Fibroblast of the aortic adventitia (primary cell): ENCODE measurements at regions not wholly inside any gene's neighbourhood (a gene's known extent, or its start where the extent isn't known, plus 50 kb on each side); places are given as distances from the start of the nearest gene placed in this dataset.
"Not testable (repeated sequence)": the region's sequence is repeated elsewhere in the genome, so short reads cannot be mapped to it uniquely, and the experiment has no call there.

Experiments
- DNase-seq: peaks from one replicate; pipeline ENCODE4 v3.0.0-alpha.2; 2010; ENCODE audit warnings: low read depth
- H3K4me3 ChIP-seq: 2 replicates; pipeline ENCODE4 v1.5.1; 2011; ENCODE audit warnings: low read depth, mild to moderate bottlenecking, control low read depth, low read length, moderate library complexity
- TF ChIP-seq, protein P1 (sequence below): IDR thresholded peaks from 2 replicates; pipeline ENCODE4 v1.5.1; 2011; ENCODE audit warnings: mild to moderate bottlenecking, low read length, control low read depth, inconsistent platforms; ENCODE audit not compliant: insufficient read depth

DNA sequence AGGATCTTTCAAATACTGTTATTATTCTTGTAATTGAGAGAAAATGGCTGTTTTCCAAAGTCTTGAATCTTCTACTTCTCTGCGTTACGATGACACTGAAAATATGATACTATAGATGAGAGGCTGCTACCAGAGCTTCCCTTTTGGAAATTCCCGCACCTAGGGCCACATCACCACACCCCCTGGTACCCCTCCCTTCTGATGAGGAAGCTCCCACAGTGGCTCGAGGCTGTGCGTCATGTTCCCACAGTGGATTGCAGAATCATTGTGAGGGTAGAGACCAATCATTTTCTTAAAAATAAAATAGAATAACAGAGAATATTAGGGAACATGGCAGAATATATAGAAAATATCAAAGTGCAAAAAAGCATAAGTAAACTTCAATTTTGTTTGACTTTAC lies 268.9 kb upstream of the SMIM21 start:
- no peak overlapping the region for H3K4me3 ChIP-seq
- DNase-seq: no peak
- TF ChIP-seq, protein P1, sequence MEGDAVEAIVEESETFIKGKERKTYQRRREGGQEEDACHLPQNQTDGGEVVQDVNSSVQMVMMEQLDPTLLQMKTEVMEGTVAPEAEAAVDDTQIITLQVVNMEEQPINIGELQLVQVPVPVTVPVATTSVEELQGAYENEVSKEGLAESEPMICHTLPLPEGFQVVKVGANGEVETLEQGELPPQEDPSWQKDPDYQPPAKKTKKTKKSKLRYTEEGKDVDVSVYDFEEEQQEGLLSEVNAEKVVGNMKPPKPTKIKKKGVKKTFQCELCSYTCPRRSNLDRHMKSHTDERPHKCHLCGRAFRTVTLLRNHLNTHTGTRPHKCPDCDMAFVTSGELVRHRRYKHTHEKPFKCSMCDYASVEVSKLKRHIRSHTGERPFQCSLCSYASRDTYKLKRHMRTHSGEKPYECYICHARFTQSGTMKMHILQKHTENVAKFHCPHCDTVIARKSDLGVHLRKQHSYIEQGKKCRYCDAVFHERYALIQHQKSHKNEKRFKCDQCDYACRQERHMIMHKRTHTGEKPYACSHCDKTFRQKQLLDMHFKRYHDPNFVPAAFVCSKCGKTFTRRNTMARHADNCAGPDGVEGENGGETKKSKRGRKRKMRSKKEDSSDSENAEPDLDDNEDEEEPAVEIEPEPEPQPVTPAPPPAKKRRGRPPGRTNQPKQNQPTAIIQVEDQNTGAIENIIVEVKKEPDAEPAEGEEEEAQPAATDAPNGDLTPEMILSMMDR: no peak

DNA sequence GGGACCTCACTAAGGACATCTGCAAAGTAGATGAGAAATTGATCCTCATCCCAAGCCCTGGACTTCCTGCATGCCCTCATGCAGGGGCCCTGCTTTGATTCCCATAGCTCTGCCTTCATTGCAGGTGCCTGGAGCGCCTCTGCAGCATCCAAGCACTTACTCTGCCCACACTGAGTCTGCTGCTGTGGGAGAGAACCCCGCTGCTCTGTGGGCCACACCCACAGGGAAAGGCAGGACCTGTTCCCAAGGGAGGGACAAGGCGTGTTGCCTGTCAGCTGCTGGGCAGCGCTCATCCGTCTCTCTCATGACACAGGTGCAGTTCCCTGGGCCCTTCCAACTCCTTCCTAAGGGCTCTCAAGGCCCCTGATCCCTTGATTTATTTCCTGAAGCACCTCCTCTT lies 266.8 kb upstream of the SMIM21 start:
- no peak for DNase-seq
- TF ChIP-seq, protein P1: no peak

DNA sequence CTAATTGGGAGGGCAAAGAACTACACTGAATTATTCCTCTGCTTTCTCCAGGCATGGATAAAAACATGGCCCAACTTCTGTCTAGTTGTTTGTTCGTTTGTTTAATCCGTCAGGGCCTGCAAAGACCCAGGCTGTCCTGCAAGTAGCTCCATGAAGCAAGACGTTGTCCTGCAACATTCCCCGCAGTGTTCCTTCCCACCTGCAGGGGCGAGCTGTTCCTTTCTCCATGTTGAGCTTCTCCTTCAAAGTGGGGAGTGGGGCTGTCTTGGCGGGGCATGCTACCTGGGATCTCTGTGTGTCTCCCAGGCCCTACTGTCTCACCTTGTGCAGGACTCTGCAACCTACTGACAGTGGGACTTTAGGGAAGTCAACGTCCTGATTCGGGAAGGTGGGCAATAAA lies 264.0 kb upstream of the SMIM21 start:
- TF ChIP-seq, protein P1: no peak
- DNase-seq: no peak
- H3K4me3 ChIP-seq: no peak overlapping the region

More for the DNA sequence above, 266.8 kb upstream of the SMIM21 start:
- H3K4me3 ChIP-seq: no peak overlapping the region

DNA sequence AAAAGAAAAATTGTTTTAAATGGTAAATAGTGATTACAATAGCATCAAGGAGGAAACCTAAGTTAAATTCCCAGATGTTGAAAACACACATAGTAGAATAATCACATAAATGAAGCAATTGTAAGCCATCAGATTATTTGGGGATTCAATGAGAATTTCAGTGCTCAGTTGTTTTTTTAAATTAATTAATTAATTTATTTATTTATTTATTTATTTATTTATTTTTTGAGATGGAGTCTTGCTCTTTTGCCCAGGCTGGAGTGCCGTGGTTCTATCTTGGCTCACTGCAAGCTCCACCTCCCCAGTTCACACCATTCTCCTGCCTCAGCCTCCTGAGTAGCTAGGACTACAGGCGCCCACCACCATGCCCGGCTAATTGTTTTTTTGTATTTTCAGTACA lies 262.8 kb upstream of the SMIM21 start:
- H3K4me3 ChIP-seq, DNase-seq: not testable (repeated sequence)

DNA sequence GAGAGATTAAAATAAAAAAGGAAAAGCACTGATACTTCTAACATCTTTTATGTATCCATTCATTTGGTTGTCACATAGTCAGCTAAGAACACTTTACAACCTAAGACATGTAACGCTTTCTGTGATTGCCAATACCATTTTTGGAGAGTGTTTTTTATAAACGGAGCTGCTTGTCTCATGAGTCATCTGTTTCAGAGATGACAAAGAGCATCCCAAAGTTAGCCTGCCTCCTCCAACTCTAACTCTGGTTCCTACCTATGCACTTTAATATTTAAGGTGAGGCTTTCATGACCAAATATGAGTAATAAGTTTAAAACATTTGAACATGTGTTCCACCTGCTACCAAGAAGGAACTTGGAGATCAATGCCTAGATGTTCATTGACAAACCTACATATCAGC lies 260.1 kb upstream of the SMIM21 start:
- no peak for DNase-seq
- TF ChIP-seq, protein P1: no peak

DNA sequence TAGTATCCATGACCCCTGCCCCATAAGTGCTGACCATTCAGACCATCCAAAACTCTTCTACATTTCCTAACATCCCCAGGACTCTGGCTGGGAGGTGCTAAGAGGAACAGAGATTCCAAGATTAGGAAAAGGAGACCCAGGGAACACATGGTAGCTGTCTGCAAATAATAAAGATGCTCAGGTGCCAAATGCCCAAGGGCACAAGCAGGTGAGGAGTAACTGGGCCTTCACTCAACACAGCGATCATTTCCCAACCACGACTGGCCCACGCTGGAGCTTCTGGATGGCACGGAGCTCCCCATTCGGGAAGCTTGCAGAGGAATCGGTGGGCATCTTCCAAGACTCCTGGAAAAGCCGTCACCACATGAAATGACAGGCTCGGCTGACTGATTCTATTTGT lies 255.9 kb upstream of the SMIM21 start:
- DNase-seq: no peak
- H3K4me3 ChIP-seq: no peak overlapping the region

More for the DNA sequence above, 260.1 kb upstream of the SMIM21 start:
- no peak overlapping the region for H3K4me3 ChIP-seq

DNA sequence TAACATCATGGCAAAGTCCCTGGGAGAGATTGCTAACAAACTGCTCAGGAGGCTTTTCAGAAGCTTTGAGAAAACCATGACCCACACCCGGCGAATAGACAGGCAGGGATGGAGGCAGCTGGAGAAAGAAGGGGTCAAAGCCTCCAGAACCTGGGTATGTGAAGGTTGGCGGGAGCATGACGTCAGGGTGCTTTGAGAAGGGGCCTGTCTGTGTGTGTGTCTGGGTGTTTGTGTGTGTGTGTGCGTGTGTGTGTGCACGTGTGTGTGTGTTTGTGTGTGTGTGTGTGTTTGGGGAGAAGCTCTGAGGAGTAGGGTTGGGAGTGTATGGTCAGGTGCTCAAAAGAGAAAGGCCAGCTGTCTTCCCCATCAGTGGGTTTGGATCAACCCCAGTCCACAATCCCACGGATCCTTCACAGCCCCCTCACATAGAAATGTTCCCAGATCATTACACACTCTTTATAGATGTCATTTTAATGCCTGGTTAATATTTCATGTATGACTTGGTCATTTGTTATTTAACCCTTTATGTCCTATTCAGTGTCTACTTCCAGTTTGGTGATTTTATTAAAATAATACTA lies 254.1 kb upstream of the SMIM21 start:
- TF ChIP-seq, protein P1: no peak
- DNase-seq: no peak
- no peak overlapping the region for H3K4me3 ChIP-seq

More for the DNA sequence above, 255.9 kb upstream of the SMIM21 start:
- TF ChIP-seq, protein P1: no peak
